ENCODE measurements at regions not wholly inside any gene's neighbourhood (a gene's known extent, or its start where the extent isn't known, plus 50 kb on each side); places are given as distances from the start of the nearest gene placed in this dataset.
"Not testable (repeated sequence)": the region's sequence is repeated elsewhere in the genome, so short reads cannot be mapped to it uniquely, and the experiment has no call there.

DNA sequence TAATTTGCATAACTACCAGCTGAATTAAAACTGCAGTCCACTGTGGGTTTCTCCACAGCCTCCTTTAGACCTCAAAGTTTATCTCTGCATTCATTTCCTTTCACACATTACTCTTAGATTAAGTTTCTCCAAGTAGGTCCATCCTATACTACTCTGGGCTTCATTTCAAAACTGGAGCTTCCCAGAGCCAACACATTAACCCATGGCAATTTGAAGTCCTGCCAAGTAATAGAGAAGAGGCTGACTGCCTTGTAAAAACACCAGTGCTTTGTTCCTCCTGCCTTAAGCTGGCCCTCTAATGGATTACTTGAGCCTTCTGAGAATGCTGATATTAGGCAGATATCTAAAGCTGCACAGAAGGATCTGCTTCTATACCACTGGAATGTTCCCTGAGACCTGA is 997.2 kb upstream of the SLIT2 start:
- peaks cover 35% of the 10 kb centered on the region for H3K9me3 Mint-ChIP-seq

DNA sequence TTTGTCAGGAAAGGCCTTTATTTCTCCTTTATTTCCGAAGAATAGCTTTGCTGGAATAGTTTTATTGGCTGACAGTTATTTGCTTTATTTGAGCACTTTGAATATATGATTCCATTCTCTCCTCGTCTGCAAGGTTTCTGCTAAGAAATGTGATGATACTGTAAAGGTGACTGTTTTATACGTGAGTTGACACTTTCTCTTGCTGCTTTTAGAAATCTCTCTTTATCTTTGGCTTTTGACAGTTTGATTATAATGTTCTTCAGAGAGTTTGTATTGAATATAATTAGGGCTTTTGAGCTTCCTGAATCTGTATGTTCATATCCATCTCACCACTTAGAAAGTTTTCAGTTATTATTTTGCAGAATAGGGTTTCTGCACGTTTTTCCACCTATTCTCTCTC is 1003.7 kb upstream of the SLIT2 start:
- DNase-seq: no peak
- Mint-ChIP-seq H3K4me1 (ENCODE audit: low read depth) (no peaks in the 10 kb centered on the region), H3K36me3 (ENCODE audit: low read depth) (no peaks in the 10 kb centered on the region), H3K27ac (no peak overlapping the region), H3K27me3 (no peaks in the 10 kb centered on the region), H3K9me3 (peaks cover 25% of the 10 kb centered on the region), H3K4me3 (no peak overlapping the region)

More for the DNA sequence above, 997.2 kb upstream of the SLIT2 start:
- no peak overlapping the region for H3K4me3 Mint-ChIP-seq
- no peaks in the 10 kb centered on the region for H3K36me3 Mint-ChIP-seq (ENCODE audit: low read depth)
- no peak overlapping the region for H3K27ac Mint-ChIP-seq
- no peak for DNase-seq
- no peaks in the 10 kb centered on the region for H3K27me3 Mint-ChIP-seq
- H3K4me1 Mint-ChIP-seq (ENCODE audit: low read depth): no peaks in the 10 kb centered on the region

DNA sequence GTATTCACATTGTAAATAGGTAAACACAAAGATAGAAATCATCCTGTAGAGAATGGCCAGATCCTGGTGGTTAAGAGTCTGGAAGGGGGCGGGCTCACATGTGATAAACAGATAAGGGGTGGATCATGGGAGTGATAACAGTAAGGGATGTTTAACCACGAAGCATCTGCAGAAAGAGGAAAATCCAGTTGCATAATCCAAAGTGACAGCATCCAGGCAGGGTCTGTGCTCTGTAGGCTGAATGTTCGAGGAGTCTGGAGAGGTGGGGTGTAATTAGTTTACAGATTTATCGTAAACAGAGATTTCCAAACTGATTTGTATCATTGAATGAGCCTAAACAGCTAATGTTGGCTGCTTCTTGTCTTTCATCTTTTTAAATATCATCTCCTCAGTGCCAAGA is 1009.8 kb upstream of the SLIT2 start:
- no peaks in the 10 kb centered on the region for H3K4me1 Mint-ChIP-seq (ENCODE audit: low read depth)

DNA sequence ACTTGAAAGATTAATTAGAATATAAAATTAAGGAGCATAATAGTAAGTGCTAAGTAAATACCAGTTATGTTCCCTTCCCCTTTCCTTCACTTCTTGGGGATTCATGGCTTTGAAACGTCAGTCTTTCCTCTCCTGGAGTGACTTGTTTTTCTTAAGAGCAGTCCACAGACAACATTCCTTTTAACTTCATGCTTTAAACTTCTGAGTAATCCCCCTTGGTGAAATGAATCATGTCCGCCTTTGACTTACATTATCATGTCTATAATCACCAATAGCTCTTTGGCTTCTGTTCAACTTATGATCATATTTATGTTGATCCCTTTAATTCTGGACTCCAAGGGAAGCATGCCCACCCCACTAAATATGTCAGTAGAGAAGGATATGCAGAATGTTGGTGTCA is 1012.1 kb upstream of the SLIT2 start:
- DNase-seq: no peak
- Mint-ChIP-seq H3K36me3 (ENCODE audit: low read depth) (no peaks in the 10 kb centered on the region), H3K27ac (no peak overlapping the region), H3K27me3 (no peaks in the 10 kb centered on the region), H3K9me3 (peaks cover 9% of the 10 kb centered on the region), H3K4me3 (no peak overlapping the region), H3K4me1 (ENCODE audit: low read depth) (no peaks in the 10 kb centered on the region)

More for the DNA sequence above, 1009.8 kb upstream of the SLIT2 start:
- Mint-ChIP-seq H3K27me3 (no peaks in the 10 kb centered on the region), H3K4me3 (no peak overlapping the region), H3K36me3 (ENCODE audit: low read depth) (no peaks in the 10 kb centered on the region), H3K9me3 (peaks cover 18% of the 10 kb centered on the region), H3K27ac (no peak overlapping the region)
- no peak for DNase-seq

DNA sequence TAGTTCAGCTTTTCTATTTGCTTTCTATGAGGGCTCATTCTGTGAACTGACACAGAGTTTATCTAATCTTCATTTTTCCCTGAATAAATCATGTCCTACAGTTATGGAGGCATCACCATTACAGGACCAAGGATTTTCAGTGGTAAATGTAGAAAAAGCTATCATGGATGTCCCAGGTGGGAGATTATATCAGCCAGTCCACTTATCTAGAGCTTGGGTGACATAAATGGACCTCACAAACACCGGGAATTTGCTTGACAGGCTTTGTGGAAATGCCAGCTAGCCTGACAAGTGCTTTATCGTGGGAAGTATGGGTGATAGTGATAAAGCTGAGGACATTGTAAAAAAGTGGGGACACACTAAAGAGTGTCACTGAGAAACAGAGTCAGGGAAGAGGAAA is 1015.2 kb upstream of the SLIT2 start:
- H3K27me3 Mint-ChIP-seq: no peaks in the 10 kb centered on the region
- no peak overlapping the region for H3K4me3 Mint-ChIP-seq
- no peaks in the 10 kb centered on the region for H3K36me3 Mint-ChIP-seq (ENCODE audit: low read depth)
- no peak for DNase-seq
- no peaks in the 10 kb centered on the region for H3K4me1 Mint-ChIP-seq (ENCODE audit: low read depth)
- peaks cover 4% of the 10 kb centered on the region for H3K9me3 Mint-ChIP-seq
- H3K27ac Mint-ChIP-seq: no peak overlapping the region

DNA sequence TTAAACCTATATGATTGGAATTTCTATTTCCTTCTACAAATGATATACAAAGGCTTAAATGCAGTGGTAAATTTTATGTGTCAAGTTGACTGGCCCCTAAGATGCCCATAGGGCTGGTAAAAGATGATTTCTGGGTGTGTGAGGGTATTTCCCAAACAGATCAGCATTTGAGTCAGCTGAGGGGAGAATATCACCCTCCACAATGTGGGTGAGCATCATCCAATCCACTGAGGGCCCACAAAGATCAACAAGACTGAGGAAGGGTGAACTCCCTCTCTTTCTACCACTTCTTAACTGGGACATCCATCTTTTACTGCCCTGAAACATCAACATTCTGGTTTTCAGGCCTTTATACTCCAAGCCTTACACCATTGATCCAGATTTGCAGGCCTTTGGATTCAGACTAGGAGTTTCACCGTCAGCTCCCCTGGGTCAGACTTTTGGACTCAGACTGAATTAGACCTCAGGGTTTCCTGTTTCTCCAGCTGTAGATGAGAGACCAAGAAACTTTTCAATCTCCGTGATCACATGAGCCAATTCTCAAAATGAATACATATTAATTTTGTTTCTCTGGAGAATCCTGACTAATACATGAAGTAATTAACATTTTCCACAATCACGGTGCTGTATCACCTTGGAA is 1020.7 kb upstream of the SLIT2 start:
- Mint-ChIP-seq H3K4me1 (ENCODE audit: low read depth) (no peaks in the 10 kb centered on the region), H3K4me3 (no peak overlapping the region), H3K27me3 (no peaks in the 10 kb centered on the region), H3K9me3 (peaks cover 3% of the 10 kb centered on the region), H3K36me3 (ENCODE audit: low read depth) (no peaks in the 10 kb centered on the region), H3K27ac (no peak overlapping the region)
- no peak for DNase-seq

DNA sequence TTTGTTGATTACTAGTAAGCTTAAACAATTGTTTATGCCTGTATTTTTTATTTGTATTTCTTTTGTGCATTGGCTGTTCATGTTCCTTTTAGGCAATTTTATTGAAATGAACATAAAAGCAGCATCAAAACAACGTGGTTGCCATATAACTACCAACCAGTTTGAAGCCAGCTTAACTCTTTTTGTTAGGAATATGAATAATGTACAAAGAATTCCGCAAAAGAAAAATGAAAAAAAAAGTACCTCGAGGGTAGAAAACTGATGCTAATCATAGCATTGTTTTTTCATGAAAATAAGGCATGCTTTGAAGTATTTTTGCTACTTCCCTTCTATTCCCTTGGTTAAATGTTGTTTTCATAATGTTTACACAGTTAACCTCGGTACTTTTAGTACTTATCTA is 1024.0 kb upstream of the SLIT2 start:
- H3K4me3 Mint-ChIP-seq: no peak overlapping the region
- H3K27me3 Mint-ChIP-seq: no peaks in the 10 kb centered on the region
- no peak overlapping the region for H3K27ac Mint-ChIP-seq
- DNase-seq: no peak
- H3K36me3 Mint-ChIP-seq (ENCODE audit: low read depth): no peaks in the 10 kb centered on the region
- no peaks in the 10 kb centered on the region for H3K4me1 Mint-ChIP-seq (ENCODE audit: low read depth)
- H3K9me3 Mint-ChIP-seq: peaks cover 3% of the 10 kb centered on the region

DNA sequence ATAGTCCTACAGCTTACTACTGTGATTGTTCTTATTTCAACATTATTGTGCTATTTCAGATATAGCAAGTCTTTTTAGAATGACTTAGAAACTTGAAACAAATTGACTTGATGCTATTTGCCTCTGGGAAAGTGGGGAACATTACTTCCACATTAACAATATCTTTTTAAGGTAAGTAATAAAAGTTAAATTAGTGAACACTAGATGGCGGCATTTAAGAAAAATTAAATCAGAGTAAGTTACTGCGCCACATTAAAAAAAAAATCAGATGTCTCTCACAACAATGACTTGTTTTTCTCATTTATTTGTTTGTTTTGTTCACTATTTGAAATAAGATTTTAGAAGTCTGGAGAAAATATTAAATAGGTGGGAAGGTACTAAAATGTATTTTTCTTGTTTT is 1026.9 kb upstream of the SLIT2 start:
- DNase-seq: no peak
- H3K27ac Mint-ChIP-seq: no peak overlapping the region
- peaks cover 5% of the 10 kb centered on the region for H3K9me3 Mint-ChIP-seq
- H3K36me3 Mint-ChIP-seq (ENCODE audit: low read depth): no peaks in the 10 kb centered on the region
- no peaks in the 10 kb centered on the region for H3K4me1 Mint-ChIP-seq (ENCODE audit: low read depth)
- no peaks in the 10 kb centered on the region for H3K27me3 Mint-ChIP-seq
- H3K4me3 Mint-ChIP-seq: no peak overlapping the region

DNA sequence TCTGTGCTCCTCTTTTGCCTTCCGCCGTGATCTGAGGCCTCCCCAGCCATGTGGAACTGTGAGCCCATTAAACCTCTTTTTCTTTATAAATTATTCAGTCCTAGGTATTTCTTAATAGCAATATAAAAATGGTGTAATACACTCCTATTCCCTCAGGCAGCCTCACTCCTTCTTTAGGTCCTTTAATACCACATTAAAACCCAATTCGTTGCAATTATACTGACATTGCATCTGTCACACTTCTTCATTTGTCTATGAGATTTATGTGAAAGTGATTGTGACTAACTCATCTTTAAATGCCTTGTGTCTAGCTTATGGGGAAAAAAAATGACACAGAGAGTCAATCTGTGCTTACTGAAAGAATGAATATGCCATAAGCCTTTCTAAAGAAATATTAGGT is 1035.2 kb upstream of the SLIT2 start:
- no peaks in the 10 kb centered on the region for H3K36me3 Mint-ChIP-seq (ENCODE audit: low read depth)
- no peak for DNase-seq
- H3K27ac Mint-ChIP-seq: no peak overlapping the region
- peaks cover 7% of the 10 kb centered on the region for H3K9me3 Mint-ChIP-seq
- H3K27me3 Mint-ChIP-seq: no peaks in the 10 kb centered on the region
- H3K4me1 Mint-ChIP-seq (ENCODE audit: low read depth): no peaks in the 10 kb centered on the region
- H3K4me3 Mint-ChIP-seq: no peak overlapping the region

DNA sequence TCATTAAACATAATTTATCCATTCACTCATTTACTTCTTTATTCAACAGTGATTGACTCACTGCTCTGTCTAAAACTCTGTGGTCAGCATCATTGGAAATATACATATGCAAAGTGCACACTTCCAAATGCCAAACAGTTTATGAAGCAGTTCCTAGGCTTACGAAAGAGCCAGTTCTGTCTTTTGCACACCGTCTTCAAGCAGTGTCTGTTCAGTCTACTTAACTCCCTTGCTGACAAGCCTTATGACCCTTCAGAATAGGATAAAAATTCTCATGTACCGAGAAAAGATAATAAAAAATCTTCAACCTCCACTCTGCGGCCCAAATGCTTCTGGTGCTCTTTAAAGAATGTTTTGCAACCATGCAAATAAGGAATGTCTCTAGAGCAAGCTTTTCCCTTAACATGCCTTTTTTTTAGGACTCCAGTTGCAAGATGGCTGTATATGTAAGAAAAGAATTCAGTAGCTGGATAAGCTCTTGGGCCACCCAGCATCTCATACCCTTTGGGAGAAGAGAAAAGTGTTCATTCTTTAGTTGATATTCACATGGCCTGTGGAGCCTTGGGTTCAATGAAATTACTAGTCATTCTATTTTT is 1037.0 kb upstream of the SLIT2 start:
- H3K36me3 Mint-ChIP-seq (ENCODE audit: low read depth): no peaks in the 10 kb centered on the region
- no peak for DNase-seq
- no peaks in the 10 kb centered on the region for H3K4me1 Mint-ChIP-seq (ENCODE audit: low read depth)
- H3K9me3 Mint-ChIP-seq: peaks cover 14% of the 10 kb centered on the region
- no peak overlapping the region for H3K27ac Mint-ChIP-seq
- H3K27me3 Mint-ChIP-seq: no peaks in the 10 kb centered on the region
- H3K4me3 Mint-ChIP-seq: no peak overlapping the region

DNA sequence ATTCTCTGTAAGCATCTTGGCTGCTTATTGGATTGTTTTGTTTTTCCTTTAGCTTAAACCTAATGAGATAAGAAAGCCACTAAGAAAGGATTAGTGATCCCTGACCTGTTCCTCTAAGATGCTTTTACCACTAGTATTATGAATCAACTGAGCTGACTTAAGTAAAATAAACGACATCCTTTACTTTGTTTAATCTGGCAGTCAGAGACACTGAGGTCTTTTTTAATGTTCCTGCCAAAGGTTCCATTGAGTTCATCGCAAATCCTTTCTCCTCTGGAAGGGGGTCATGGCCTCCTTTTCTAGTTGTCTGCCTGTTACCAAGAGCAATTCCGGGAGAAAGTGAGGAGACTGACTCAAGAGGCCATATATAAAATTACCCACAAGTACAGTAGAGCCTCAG is 1038.3 kb upstream of the SLIT2 start:
- Mint-ChIP-seq H3K27ac (no peak overlapping the region), H3K9me3 (peaks cover 14% of the 10 kb centered on the region), H3K36me3 (ENCODE audit: low read depth) (no peaks in the 10 kb centered on the region), H3K27me3 (no peaks in the 10 kb centered on the region), H3K4me3 (no peak overlapping the region), H3K4me1 (ENCODE audit: low read depth) (no peaks in the 10 kb centered on the region)
- no peak for DNase-seq

DNA sequence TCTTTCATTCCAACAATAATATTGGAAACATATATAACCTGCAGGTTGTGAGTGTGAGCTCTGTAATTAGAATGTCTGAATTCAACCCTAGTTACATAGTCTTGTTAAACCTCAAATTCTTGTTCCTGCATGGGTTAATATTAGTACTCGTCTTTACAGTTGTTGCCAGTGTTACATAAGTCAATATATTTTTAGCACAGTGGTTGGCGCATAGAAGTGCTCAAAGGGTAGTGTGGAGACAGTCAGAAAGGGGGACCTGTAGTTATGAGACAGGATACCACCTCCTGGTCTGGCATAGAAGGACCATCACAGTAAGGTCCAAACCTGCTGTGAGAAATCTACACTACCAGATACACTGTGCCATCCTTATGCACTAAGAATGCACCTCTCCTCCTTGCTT is 1045.9 kb upstream of the SLIT2 start:
- Mint-ChIP-seq H3K9me3 (peaks cover 15% of the 10 kb centered on the region), H3K27me3 (no peaks in the 10 kb centered on the region), H3K4me1 (ENCODE audit: low read depth) (no peaks in the 10 kb centered on the region), H3K27ac (no peak overlapping the region), H3K36me3 (ENCODE audit: low read depth) (no peaks in the 10 kb centered on the region), H3K4me3 (no peak overlapping the region)
- no peak for DNase-seq

DNA sequence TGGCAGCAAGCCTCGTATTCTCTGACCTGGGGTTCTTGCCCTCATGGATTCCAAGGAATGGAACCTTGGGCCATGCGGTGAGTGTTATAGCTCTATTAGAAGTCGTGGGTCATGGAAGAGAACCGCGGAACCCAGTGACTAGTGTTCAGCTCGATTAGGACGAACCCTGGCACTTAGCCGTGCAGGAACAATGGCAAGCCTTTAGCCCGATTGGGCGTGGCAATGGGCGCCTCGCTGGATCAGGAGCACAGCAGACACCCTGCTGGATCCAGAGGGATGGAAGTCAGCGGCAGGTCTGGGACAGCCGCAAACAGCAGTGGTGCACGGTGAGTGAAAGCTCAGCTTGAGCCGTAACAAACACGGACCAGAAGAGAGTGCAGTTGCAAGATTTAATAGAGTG is 1053.9 kb upstream of the SLIT2 start:
- not testable (repeated sequence) for DNase-seq; H3K4me1 Mint-ChIP-seq (ENCODE audit: low read depth); H3K27me3 Mint-ChIP-seq; H3K4me3 Mint-ChIP-seq; H3K27ac Mint-ChIP-seq; H3K36me3 Mint-ChIP-seq (ENCODE audit: low read depth)
- peaks cover 19% of the 10 kb centered on the region for H3K9me3 Mint-ChIP-seq

DNA sequence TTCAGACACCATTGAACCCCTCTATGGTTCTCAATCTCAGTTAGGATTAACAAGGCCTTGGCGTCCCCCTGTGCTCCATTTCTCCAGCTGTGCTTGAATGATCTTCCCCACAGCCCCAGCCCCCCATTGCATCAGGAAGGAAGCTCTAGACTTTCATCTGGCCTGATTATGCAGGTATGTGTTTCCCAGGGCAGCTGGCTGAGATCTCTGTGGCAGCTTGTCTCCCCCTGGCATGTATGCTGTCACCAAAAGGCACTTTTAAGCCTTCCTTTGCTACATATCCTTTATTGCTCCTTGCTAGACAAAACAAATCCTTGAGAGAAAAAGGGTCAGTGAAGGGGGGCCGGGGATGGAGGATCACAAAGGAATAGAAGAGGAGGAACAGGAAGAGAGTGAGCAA is 1056.0 kb upstream of the SLIT2 start:
- Mint-ChIP-seq H3K4me3 (no peak overlapping the region), H3K36me3 (ENCODE audit: low read depth) (no peaks in the 10 kb centered on the region), H3K27ac (no peak overlapping the region), H3K27me3 (no peaks in the 10 kb centered on the region), H3K4me1 (ENCODE audit: low read depth) (no peaks in the 10 kb centered on the region), H3K9me3 (peaks cover 22% of the 10 kb centered on the region)
- DNase-seq: no peak

DNA sequence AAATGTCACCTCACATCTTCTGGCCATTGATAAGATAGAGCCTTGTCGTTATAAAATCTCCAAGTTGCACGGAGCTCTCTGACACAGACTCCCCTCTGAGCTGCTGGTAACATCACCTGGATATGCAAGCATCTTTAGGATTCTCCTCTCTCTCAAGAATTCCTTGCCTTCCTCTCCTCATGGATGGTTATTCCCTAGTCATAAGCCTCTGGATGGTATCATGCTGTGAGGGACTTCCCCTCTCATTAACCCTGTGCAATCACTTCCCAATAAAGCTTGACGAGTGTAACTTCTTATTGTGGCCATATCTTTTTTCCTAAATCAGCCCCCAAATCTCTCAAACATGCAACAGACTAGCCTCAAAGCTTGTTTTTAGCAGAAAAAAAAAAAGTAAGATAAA is 1057.0 kb upstream of the SLIT2 start:
- no peaks in the 10 kb centered on the region for H3K27me3 Mint-ChIP-seq
- DNase-seq: no peak

More for the DNA sequence above, 1057.0 kb upstream of the SLIT2 start:
- Mint-ChIP-seq H3K27ac (no peak overlapping the region), H3K36me3 (ENCODE audit: low read depth) (no peaks in the 10 kb centered on the region), H3K4me1 (ENCODE audit: low read depth) (no peaks in the 10 kb centered on the region), H3K9me3 (peaks cover 25% of the 10 kb centered on the region), H3K4me3 (no peak overlapping the region)
